Hypothalamus (tissue), 51 donors: ENCODE measurements at regions not wholly inside any gene's neighbourhood (a gene's known extent, or its start where the extent isn't known, plus 50 kb on each side); places are given as distances from the start of the nearest gene placed in this dataset.
A peak's percentile ranks its signal among the peaks of the same experiment; 100 is the strongest.
"Not testable (repeated sequence)": the region's sequence is repeated elsewhere in the genome, so short reads cannot be mapped to it uniquely, and the experiment has no call there.

Experiments
- DNase-seq, 51 donors: peaks; one replicate each; lab custom pipeline; 2025; lab: John Stamatoyannopoulos, UW

DNA sequence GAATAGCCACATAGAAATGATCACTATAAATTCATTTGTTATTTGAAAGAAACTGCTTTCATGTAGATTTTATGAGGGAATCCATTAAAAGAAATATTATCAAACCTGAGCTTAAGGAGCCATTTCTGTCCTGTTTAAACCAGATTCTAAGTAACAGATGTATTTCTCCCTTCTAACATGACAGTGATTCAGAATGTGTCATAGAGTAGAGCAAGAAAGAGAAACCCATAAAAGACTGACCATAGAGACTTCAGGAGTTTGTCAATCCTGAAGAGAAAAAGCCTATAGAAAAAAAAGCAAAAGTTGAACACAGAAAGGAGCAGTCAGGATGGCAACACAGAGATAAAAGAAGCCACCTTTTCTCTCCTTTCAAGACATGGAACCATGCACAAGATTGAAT, 390.6 kb downstream of the PRIM2 start:
- not testable (repeated sequence) for DNase-seq

DNA sequence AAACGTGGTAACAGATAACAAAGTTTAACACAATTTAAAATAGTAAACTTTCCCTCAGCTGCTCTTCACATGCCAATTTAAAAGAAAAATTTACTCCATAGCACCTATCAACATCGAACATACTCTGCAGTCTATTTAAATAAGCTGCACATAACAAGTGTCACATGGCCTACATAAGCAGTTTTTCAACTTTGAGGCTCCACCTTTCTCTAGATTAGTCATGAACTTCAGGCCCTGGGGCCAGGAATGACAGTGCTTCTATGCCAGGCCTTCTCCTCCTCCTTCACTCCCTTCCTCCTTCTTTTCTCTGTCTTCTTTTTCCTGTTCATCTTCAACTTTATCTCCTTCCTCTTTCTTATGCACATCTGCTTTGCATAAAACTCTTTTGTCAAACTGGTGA, 405.1 kb downstream of the PRIM2 start:
- DNase-seq: not testable (repeated sequence)

DNA sequence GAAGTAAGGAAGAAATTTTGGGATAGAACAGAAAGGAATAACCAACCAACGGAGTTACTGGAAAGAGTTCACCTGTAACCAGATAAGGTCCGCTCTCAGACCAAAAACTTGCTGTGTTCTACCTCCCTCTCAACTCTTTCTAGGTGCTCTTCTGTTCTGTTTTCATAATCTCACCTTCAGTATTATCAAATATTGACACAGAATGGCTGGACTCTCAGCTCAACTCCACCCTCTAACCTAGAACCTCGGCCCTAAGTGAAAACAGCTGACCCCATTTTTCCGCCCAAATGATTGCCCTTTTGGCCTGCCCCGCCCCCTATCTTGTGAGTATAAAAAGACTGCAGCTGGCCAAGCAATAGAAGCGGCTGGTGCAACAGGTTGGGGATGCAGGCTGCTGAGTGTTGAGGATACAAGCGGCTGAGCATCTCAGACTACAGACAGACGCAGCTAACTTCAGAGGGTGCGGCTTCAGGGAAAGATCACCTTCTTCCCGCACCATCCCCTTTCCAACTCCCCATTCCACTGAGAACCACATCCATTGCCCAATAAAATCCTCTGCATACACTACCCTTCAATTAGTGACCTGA, 406.5 kb downstream of the PRIM2 start:
- DNase-seq: not testable (repeated sequence)

DNA sequence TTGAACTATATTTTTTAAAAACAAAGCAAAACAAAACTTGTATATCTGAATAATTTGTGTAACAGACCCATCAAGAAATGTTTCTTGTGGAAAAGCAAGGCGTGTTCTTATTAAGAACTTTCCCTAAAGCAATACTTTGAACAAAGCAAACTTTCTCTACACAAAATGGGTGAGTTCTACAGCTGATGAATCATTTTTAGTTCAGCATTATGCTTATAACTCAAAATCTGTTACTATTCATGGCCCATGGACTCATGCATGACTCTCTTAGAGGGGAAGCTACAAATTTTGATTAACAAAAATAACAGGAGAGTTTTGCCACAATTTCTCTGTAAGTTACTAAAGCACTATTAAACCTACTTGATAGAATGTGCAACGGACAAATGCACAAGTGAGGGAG, 412.0 kb downstream of the PRIM2 start:
- DNase-seq: not testable (repeated sequence)

DNA sequence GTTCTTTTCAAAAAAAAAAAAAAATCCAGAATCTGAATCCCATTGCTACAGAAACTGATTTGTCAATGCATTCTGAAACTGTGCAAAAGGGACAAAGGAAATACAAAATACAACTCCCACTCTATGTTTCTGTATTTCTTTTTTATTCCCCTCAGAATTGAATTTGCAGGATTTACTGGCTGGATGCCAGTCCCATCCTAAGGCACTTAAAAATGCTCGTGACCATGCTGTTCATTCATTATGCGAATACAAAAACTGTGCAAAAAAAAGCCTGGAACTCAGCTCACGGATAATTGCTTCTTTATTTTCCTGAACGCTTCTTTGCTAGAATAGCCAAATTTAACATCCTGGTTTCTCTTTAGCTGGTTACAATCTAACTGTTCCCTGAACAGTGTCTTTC, 413.3 kb downstream of the PRIM2 start:
- DNase-seq: peak in 2 of 51 donors; percentile 0 to 11

DNA sequence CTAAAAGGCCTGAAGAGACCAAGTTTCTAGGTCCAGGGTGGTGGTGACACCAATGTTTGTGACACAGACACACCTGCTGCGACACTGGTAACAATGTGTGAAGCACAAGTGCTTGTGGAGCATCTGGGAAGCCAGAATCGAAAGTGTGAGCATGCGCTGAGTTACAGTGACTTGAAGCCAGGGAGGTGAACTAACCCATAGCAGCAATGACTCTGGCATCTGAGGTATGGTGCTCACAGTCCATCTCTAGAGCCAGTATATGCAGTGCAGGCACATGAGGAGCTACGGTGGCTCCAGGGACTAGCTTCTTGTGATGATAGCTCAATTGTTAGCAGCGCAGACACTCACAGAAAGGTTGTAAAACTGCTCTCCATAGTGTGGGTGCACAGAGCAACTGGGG, 430.3 kb downstream of the PRIM2 start:
- DNase-seq: not testable (repeated sequence)

DNA sequence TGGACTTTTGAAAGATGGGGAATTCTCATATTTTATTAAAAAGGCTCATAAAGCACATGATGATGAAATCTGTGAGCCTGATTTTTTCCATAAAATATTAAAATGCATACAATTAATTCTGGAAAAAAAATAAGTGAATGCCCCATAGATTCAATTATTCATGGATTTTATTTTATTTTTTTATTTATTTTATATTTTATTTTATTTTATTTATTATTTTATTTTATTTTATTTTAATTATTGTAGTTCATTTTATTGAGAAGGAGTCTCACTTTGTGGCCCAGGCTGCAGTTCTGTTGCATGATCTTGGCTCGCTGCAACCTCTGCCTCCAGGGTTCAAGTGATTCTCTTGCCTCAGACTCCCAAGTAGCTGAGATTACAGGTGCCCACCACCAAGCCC, 442.4 kb downstream of the PRIM2 start:
- DNase-seq: not testable (repeated sequence)

DNA sequence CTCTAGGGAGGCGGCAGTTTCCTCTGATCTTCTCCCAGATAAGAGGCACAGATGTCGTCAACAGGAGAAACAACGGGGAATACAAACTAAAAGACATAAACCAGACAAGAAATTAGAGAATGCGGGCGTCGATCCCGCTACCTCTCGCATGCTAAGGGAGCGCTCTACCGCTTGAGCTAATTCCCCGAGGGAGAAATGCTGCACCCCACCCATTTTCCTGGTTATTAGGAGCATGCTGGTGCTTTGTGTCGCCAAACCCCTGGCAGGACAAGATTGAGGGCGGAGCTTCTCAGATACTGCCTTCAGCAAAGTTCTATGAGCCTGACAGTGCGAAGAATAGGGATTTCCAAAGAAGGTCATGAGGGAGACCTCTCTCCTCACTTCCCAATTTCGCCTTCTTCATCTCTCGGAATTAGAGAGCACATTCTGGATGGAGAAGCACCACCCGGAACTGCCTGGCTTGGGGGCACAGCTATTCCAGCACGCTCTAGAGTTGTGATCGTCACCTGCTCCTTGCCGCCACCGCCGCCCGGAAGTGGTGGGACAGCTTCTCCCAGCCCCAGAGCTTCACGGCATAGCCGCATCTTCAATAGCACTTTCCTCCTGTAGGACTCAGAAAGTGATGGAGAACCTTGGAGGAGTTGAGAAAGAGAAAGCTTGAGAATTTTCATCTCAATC, 475.4 kb downstream of the PRIM2 start:
- DNase-seq: not testable (repeated sequence)

DNA sequence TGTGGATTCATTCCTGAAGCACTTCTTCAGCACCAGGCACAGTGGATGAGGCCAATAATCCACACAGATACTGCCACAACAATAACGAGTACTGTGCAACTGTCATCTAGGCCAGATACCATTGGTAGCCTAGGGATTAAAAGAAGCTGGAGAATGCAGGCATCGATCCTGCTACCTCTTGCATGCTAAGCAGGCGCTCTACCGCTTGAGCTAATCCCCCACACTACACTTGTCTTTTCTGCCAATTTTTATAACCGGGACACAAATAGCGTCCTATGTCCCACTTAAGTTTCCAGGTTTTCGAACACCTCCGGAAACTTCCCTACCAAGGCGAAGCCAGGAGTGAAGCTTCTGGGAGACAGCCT, 475.9 kb downstream of the PRIM2 start:
- not testable (repeated sequence) for DNase-seq

DNA sequence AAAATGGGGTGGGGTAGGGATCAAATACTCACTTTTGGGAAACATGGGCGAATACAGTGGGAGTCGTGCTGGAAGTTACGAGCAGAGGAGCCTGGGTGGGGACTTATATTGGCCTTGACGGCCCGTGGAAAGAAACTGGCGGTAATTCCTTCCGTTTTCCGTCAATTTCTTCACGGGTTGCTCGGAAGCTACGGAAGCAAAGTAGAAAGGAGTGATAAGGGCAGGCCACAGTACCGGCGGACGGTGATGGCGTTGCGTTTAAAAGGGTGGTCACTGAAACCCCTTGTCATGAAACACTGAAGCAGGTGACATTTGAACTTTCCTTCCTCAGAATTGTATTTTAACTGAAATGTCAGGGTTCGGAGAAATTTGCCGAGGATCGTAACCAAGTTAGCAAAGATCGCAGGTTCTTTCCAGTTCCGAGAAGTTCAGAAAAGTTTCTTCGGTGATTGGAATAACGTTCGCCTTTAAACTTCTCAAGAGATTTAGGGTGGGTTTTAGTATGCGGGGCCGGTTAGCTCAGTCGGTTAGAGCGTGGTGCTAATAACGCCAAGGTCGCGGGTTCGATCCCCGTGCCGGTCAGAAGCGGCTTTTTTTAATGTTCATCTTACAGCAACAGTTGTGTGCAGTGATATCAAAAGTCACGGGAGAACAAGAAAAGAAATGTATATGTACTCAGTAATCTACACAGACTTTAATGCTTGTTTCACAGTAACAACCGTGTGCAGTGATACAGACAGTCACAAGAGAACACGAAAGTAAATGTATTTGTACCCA, 482.5 kb downstream of the PRIM2 start:
- DNase-seq: not testable (repeated sequence)

DNA sequence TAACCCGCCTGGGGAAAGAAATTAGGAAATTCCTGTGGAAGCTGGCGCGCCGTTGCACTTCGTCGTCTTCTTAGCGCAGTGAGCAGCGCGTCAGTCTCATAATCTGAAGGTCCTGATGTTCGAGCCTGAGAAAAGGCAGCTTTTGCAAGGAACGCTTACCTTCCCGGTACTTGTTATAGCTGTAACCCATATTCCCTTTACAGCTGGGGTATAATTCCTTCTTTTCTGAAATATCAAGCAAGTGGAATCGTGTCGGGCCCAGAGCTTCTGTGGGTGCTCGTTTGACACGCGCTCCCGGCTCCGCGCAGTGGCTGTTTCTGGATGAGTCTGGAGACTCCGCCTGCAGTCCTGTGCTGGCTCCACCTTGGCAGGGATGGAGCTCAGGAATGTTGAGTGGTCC, 491.2 kb downstream of the PRIM2 start:
- not testable (repeated sequence) for DNase-seq

DNA sequence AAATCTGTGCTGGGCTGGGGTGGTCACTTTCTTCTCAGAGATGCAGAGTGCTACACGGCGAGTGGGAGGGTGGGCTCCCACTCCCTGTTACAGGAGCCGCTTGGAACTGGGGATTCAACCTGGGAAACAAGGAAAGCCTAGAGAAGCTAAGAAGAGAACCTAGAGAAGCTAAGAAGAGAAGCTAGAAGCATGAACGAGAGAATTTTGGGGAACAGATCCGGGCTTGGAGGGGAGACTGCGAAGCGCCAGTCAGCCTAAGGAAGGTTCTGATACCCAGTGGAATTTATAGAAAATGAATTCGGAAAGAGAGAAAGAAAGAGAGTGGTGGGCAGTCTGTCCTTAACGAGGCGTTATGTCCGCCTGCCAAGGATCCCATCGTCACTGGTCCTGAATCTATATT, 492.0 kb downstream of the PRIM2 start:
- DNase-seq: not testable (repeated sequence)

DNA sequence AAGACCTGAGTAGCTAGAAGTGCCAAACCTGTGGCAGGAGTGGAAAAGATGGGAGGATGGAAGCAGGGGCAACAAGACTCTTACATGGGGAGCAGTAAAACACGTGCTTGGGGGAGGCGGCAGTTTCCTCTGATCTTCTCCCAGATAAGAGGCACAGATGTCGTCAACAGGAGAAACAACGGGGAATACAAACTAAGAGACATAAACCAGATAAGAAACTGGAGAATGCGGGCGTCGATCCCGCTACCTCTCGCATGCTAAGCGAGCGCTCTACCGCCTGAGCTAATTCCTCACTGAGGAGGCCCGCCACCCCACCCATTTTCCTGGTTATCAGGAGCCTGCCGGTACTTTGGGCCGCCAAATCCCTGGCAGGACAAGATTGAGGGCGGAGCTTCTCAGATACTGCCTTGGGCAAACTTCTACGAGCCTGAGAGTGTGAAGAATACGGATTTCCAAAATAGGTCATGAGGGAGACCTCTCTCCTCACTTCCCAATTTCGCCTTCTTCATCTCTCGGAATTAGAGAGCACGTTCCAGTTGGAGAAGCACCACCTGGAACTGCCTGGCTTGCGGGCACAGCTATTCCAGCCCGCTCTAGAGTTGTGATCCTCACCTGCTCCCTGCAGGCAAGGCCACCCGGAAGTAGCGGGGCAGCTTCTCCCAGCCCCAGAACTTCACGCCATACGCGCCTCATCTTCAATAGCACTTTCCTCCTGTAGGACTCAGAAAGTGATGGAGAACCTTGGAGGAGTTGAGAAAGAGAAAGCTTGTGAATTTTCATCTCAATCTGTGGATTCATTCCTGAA, 496.0 kb downstream of the PRIM2 start:
- not testable (repeated sequence) for DNase-seq

DNA sequence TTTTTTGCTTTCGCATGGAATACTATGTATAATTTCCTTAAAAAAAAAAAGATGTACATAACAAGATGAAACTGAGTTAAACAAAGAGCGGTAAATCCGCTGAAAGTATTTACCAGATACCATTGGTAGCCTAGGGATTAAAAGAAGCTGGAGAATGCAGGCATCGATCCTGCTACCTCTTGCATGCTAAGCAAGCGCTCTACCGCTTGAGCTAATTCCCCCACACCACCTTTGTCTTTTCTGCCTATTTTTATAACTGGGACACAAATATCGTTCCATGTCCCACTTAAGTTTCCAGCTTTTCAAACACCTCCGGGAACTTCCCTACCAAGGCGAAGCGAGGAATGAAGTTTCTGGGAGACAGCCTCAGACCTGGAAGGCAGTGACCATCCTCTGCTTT, 498.4 kb downstream of the PRIM2 start:
- DNase-seq: not testable (repeated sequence)

DNA sequence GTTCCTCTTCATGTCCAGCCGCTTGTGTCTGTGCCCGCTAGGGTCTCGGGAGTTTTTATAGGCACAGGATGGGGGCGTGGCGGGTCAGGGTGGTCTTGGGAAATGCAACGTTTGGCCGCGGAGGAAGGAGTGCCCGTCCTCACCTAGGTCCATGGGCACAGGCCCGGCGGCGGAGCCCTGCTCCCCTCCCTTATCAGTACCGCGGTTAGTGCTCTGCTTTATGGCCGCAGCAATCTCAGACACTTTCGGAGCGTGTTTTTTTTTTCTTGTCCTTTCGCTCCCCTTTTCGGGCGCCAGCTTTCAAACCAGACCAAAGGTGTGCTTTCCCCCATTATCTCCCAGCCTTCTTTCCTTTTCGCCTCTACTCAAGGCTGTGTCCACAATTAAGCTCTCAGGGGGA, 503.9 kb downstream of the PRIM2 start:
- not testable (repeated sequence) for DNase-seq

DNA sequence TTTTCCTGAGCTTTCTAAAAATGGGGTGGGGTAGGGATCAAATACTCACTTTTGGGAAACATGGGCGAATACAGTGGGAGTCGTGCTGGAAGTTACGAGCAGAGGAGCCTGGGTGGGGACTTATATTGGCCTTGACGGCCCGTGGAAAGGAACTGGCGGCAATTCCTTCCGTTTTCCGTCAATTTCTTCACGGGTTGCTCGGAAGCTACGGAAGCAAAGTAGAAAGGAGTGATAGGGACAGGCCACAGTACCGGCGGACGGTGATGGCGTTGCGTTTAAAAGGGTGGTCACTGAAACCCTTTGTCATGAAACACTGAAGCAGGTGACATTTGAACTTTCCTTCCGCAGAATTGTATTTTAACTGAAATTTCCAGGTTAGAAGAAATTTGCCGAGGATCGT, 505.0 kb downstream of the PRIM2 start:
- DNase-seq: not testable (repeated sequence)

DNA sequence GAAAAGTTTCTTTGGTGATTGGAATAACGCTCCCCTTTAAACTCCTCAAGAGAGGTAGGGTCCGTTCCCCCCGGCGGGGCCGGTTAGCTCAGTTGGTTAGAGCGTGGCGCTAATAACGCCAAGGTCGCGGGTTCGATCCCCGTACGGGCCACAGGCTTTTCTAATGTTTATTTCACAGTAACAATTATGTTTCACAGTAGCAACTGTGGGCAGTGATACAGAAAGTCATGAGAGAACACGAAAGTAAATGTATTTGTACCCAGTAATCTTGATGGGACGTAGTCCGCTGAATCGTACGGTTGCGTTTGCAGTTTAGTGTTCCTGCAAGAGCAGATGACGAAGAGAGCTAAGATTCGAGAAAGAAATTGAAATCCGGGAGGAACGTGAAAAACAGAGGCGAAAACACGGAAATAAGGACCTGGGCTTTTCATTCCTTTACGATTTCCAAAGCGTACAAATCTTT, 505.5 kb downstream of the PRIM2 start:
- DNase-seq: no peak

DNA sequence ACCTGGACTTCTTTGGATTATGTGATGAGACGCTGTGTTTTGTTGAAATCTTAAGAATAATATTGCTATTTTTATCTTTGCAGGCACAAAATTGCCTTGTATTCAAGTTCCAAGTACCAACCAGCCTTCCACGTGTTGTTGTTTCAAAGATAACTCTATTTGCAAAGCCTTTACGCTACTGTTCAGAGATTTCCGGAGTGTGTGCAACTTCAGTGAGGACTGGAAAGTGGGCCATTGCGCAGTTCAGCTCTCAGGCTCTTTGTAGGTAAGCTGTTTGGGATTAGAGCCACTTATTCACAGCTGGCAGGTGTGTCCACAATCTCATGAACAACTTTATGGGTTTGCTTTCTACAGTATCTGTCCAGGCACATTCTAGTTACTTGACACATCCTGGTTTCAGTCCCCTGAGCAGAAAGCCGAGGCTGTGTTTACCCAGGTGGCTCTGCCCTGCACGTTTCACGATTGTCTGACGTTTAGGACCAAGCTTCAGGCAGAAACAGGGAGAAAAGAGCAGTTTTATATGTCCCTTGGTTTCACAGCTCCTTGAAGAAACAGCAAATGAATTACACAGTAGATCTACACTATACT, 520.3 kb downstream of the PRIM2 start:
- DNase-seq: not testable (repeated sequence)

DNA sequence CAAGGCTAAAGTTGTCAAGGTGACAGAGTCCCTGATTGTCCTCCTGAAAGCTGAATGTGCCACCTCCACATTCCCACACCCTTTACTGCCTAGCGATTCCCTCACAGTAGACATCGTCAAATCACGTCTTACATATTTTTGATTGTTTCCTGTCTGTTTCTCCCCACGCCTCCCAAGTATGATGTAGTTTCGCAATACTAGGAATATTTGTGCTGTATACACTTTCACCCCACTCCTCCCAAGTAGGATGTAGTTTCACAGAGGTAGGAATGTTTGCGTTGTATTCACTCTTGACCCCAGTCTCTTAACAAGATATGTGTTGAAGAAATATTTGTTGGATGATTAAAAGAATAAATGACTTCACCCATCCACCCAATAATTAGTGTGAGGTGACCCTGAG, 524.1 kb downstream of the PRIM2 start:
- DNase-seq: not testable (repeated sequence)

DNA sequence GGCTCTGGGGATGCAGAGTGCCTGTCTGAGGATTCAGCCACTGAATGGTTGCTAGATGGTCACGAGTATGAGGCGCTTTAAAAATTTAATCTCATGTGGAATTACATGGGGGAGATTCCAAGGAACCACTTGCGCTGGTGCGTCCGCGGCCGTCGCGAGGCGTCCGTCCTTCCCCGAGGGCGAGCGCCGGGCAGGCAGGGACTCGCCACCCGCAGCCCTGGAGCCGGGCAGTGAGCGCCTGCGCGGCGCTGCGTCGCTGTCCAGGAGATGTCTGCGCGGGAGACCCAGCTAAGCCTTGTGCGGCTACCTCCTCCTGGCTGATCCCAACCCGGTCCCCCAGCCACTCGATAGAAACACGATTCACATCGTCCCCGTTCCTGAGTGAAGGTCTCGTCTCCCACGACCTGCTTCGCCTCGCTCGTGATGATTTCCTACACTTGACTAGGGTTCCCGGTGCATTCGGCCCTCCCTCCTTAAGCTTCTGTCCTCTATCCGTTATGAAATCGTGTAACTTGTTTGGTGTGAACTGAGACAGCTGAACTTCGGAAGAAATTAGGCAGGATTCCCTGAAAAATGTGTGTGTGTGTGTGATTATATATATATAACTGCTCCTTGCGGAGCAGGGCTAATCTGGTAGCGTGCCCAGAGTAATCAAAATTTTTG, 536.4 kb downstream of the PRIM2 start:
- DNase-seq: peak in 11 of 51 donors; percentile 1 to 25 (median 4)
